DND-41 (cell line): ENCODE measurements at regions not wholly inside any gene's neighbourhood (a gene's known extent, or its start where the extent isn't known, plus 50 kb on each side); places are given as distances from the start of the nearest gene placed in this dataset.

Experiments used
- ATAC-seq: fragments of 200-7000 bp; cut with Tn5 transposase; 3 replicates; pipeline ENCODE4 v1.9.1; 2021; ENCODE audit warnings: low read depth; ENCODE audit not compliant: insufficient read depth
- DNase-seq: peaks from one replicate; pipeline ENCODE4 v3.0.0-alpha.2; 2020
- H2AFZ ChIP-seq: 2 replicates; pipeline ENCODE4 v1.6.0; 2012; ENCODE audit warnings: low read depth, low read length
- H3K27ac ChIP-seq: 2 replicates; pipeline ENCODE4 v1.5.1; 2012; ENCODE audit warnings: low read length, inconsistent platforms
- H3K27me3 ChIP-seq: fragments of 200-600 bp; sonication (generic); 2 replicates; pipeline ENCODE4 v1.6.0; 2012; ENCODE audit warnings: low read length, mild to moderate bottlenecking, inconsistent platforms; ENCODE audit not compliant: insufficient read depth, poor library complexity
- H3K36me3 ChIP-seq: 2 replicates; pipeline ENCODE4 v1.5.1; 2012; ENCODE audit warnings: low read length, inconsistent platforms; ENCODE audit not compliant: insufficient read depth
- H3K4me1 ChIP-seq: 2 replicates; pipeline ENCODE4 v1.5.1; 2012; ENCODE audit warnings: mild to moderate bottlenecking, low read length; ENCODE audit not compliant: insufficient read depth
- H3K4me2 ChIP-seq: 2 replicates; pipeline ENCODE4 v1.6.0; 2012; ENCODE audit warnings: mild to moderate bottlenecking, moderate library complexity, low read length, inconsistent platforms; ENCODE audit not compliant: insufficient read depth
- H3K4me3 ChIP-seq, 2 experiments: fragments of 200-600 bp in 1 of 2; shearing (Covaris generic) in 1 of 2; 2 replicates each; pipeline ENCODE4 v1.5.1; 2012 to 2016; ENCODE audit warnings: inconsistent platforms in 2 of 2, low read length in 2 of 2, mild to moderate bottlenecking in 2 of 2, low read depth in 1 of 2, moderate library complexity in 1 of 2
- H3K79me2 ChIP-seq: 2 replicates; pipeline ENCODE4 v1.6.0; 2012; ENCODE audit warnings: low read length, inconsistent platforms; ENCODE audit not compliant: insufficient read depth
- H3K9ac ChIP-seq: 2 replicates; pipeline ENCODE4 v1.6.0; 2012; ENCODE audit warnings: low read depth, mild to moderate bottlenecking, inconsistent platforms, low read length, moderate library complexity
- H3K9me3 ChIP-seq: 2 replicates; pipeline ENCODE4 v1.5.1; 2012; ENCODE audit warnings: low read length, moderate library complexity, mild to moderate bottlenecking, inconsistent platforms; ENCODE audit not compliant: insufficient read depth, severe bottlenecking
- H4K20me1 ChIP-seq: 2 replicates; pipeline ENCODE4 v1.6.0; 2012; ENCODE audit warnings: low read length; ENCODE audit not compliant: insufficient read depth
- EZH2 ChIP-seq: IDR thresholded peaks from 3 replicates; pipeline ENCODE4 v1.6.1; 2012; ENCODE audit warnings: borderline replicate concordance, low read depth, mild to moderate bottlenecking, moderate library complexity, low read length, inconsistent platforms; ENCODE audit not compliant: severe bottlenecking
- TF ChIP-seq, protein P1 (sequence below): IDR thresholded peaks from 2 replicates; pipeline ENCODE4 v1.5.1; 2012; ENCODE audit warnings: borderline replicate concordance, low read length, moderate library complexity, mild to moderate bottlenecking; ENCODE audit not compliant: poor library complexity, severe bottlenecking; ENCODE audit errors: extremely low read depth

DNA sequence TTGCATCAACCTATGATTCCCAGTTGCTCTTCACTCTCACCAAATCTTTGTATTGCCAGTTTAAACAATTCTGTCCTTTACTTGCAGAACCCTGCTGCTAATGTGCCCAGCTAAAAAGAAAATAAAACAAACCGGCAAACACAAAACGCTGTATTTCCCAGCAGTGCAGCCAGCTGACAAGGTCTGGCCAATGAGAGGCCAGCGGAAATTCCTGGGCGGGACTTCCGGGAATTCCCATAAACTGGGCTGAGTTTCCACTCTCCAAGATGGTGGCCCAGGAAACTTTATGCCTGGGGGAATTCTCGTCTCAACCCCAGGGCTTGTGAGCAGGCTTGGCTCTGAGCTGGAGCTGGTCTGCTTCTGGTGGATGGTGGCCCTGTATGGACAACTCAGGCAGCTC is 807.3 kb upstream of the TMEM132C start:
- ATAC-seq (no peak), DNase-seq (no peak)
- Histone ChIP-seq H4K20me1 (no peaks in the 10 kb centered on the region), H3K9ac (no peak overlapping the region), H3K27me3 (no peaks in the 10 kb centered on the region), H2AFZ (no peak overlapping the region), H3K9me3 (no peaks in the 10 kb centered on the region), H3K36me3 (no peaks in the 10 kb centered on the region), H3K27ac (no peak overlapping the region), H3K4me3 (no peak overlapping the region), H3K4me2 (no peak overlapping the region), H3K79me2 (no peaks in the 10 kb centered on the region), H3K4me1 (no peaks in the 10 kb centered on the region)
- TF ChIP-seq, protein P1, sequence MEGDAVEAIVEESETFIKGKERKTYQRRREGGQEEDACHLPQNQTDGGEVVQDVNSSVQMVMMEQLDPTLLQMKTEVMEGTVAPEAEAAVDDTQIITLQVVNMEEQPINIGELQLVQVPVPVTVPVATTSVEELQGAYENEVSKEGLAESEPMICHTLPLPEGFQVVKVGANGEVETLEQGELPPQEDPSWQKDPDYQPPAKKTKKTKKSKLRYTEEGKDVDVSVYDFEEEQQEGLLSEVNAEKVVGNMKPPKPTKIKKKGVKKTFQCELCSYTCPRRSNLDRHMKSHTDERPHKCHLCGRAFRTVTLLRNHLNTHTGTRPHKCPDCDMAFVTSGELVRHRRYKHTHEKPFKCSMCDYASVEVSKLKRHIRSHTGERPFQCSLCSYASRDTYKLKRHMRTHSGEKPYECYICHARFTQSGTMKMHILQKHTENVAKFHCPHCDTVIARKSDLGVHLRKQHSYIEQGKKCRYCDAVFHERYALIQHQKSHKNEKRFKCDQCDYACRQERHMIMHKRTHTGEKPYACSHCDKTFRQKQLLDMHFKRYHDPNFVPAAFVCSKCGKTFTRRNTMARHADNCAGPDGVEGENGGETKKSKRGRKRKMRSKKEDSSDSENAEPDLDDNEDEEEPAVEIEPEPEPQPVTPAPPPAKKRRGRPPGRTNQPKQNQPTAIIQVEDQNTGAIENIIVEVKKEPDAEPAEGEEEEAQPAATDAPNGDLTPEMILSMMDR, result no peak
- no peak for TF ChIP-seq EZH2

DNA sequence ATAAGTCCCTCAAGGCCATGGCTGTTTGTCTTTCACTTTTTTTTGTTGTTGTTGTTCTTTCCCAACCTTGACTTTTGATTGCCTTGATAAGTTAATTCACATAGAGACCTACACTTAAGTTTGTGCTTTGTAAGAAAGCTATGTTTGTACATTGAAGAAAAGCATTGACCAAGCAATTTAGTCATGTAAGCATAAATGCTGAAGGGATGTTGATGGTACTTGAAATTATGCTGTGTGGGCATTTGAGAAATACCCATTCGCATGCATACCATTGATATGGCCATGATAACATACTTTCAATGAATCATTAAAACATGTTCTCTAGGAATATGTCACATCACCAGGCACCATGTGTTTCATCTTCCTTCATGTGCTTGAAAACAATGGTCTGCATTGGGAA is 803.7 kb upstream of the TMEM132C start:
- Histone ChIP-seq H2AFZ (no peak overlapping the region), H3K4me1 (no peaks in the 10 kb centered on the region), H3K27me3 (no peaks in the 10 kb centered on the region), H3K9ac (no peak overlapping the region), H3K4me2 (no peak overlapping the region), H3K4me3 (no peak overlapping the region), H3K9me3 (no peaks in the 10 kb centered on the region), H3K79me2 (no peaks in the 10 kb centered on the region), H3K36me3 (no peaks in the 10 kb centered on the region), H3K27ac (no peak overlapping the region), H4K20me1 (no peaks in the 10 kb centered on the region)
- DNase-seq (no peak), ATAC-seq (no peak)
- TF ChIP-seq, protein P1, result no peak
- TF ChIP-seq EZH2, result no peak

DNA sequence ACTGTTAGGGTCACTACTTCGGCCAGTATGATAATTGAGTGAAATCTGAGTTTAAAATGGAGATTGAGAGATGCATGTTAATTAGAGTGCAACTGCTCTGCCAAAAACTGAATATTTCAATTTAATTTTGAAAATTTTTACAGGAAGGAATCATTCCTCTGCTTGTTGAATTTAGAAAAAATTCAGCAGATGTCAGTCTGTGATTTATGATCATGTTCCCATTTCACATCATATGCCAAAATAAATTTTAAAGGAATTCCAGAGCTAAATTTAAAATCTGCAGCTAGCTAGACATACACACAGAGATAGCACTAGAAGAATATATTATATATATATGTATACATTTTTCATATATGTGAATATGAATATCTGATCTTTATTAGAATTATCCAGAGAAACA is 797.6 kb upstream of the TMEM132C start:
- Histone ChIP-seq H3K27me3 (no peaks in the 10 kb centered on the region), H3K36me3 (no peaks in the 10 kb centered on the region), H3K4me2 (no peak overlapping the region), H3K4me3 (no peak overlapping the region), H2AFZ (no peak overlapping the region), H3K4me1 (no peaks in the 10 kb centered on the region), H3K9ac (no peak overlapping the region), H3K9me3 (no peaks in the 10 kb centered on the region), H4K20me1 (no peaks in the 10 kb centered on the region), H3K79me2 (no peaks in the 10 kb centered on the region), H3K27ac (no peak overlapping the region)
- TF ChIP-seq EZH2, result no peak
- TF ChIP-seq, protein P1, result no peak
- no peak for ATAC-seq
- no peak for DNase-seq

DNA sequence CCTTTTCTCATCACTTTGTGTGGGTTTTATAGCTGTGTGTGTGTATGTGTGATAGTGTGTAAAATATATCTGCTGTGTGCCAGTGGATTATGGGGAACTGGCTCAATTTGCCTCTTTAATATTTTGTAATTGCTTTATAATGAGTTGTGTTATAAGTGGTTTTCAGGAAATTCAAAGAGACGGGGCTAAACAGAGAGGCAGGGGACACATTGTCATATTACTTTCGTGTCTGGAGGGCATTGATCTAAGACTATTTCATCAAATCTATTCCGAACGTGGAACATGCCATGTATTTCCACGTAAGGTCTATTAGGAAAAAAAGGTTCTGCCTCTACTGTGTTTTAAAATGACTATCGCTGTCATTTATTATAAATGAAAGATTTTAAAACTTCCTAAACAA is 793.2 kb upstream of the TMEM132C start:
- no peaks in the 10 kb centered on the region for H3K36me3 ChIP-seq
- H3K4me3 ChIP-seq, result no peak overlapping the region
- no peaks in the 10 kb centered on the region for H4K20me1 ChIP-seq
- TF ChIP-seq EZH2, result no peak
- TF ChIP-seq, protein P1, result no peak
- ATAC-seq (no peak), DNase-seq (no peak)
- H3K4me2 ChIP-seq, result no peak overlapping the region
- H3K9me3 ChIP-seq, result no peaks in the 10 kb centered on the region
- no peaks in the 10 kb centered on the region for H3K4me1 ChIP-seq
- H3K27ac ChIP-seq, result no peak overlapping the region
- H2AFZ ChIP-seq, result no peak overlapping the region
- no peak overlapping the region for H3K9ac ChIP-seq
- no peaks in the 10 kb centered on the region for H3K27me3 ChIP-seq
- H3K79me2 ChIP-seq, result no peaks in the 10 kb centered on the region
